HG03520 (cell line): ENCODE measurements at regions not wholly inside any gene's neighbourhood (a gene's known extent, or its start where the extent isn't known, plus 50 kb on each side); places are given as distances from the start of the nearest gene placed in this dataset.
"Not testable (repeated sequence)": the region's sequence is repeated elsewhere in the genome, so short reads cannot be mapped to it uniquely, and the experiment has no call there.

Experiments
- ATAC-seq: cut with Tn5 transposase; IDR thresholded peaks from one replicate; pipeline ENCODE4 v1.9.1; 2021; ENCODE audit warnings: mild to moderate bottlenecking, moderate library complexity; ENCODE audit not compliant: unreplicated experiment

- no peak for ATAC-seq
Observed at GRCh38 chr1:101124405-101124804, 98.8 kb upstream of the DPH5 start.

- not testable (repeated sequence) for ATAC-seq
Observed at GRCh38 chr1:101123904-101124303, 98.3 kb upstream of the DPH5 start.

GRCh38 chr1:101122452-101123166 lies 97.0 kb upstream of the DPH5 start:
- ATAC-seq, result peak; percentile 98

GRCh38 chr1:101121975-101122374 lies 96.4 kb upstream of the DPH5 start:
- ATAC-seq, result no peak

- ATAC-seq, result no peak
Observed at GRCh38 chr1:101121504-101121903, 95.9 kb upstream of the DPH5 start.

- ATAC-seq, result no peak
Observed at GRCh38 chr1:101120868-101121267, 95.3 kb upstream of the DPH5 start.

GRCh38 chr1:101119289-101119688 lies 93.7 kb upstream of the DPH5 start:
- ATAC-seq, result no peak

- no peak for ATAC-seq
Observed at GRCh38 chr1:101116006-101116405, 90.4 kb upstream of the DPH5 start.

GRCh38 chr1:101115112-101115511 lies 89.5 kb upstream of the DPH5 start:
- no peak for ATAC-seq

GRCh38 chr1:101114128-101114527 lies 88.5 kb upstream of the DPH5 start:
- ATAC-seq, result not testable (repeated sequence)

GRCh38 chr1:101112051-101112780 lies 86.6 kb upstream of the DPH5 start:
- ATAC-seq, result peak; percentile 99

- ATAC-seq, result no peak
Observed at GRCh38 chr1:101111461-101111860, 85.9 kb upstream of the DPH5 start.

- ATAC-seq, result no peak
Observed at GRCh38 chr1:101109791-101110190, 84.2 kb upstream of the DPH5 start.

- no peak for ATAC-seq
Observed at GRCh38 chr1:101108111-101108500, 82.5 kb upstream of the DPH5 start.

- ATAC-seq, result no peak
Observed at GRCh38 chr1:101107496-101108110, 82.0 kb upstream of the DPH5 start.

GRCh38 chr1:101105877-101106276 lies 80.3 kb upstream of the DPH5 start:
- ATAC-seq, result no peak

- ATAC-seq, result no peak
Observed at GRCh38 chr1:101102426-101103156, 77.0 kb upstream of the DPH5 start.

- ATAC-seq, result no peak
Observed at GRCh38 chr1:101101360-101101759, 75.8 kb upstream of the DPH5 start.

- ATAC-seq, result no peak
Observed at GRCh38 chr1:101100674-101101073, 75.1 kb upstream of the DPH5 start.

- ATAC-seq, result no peak
Observed at GRCh38 chr1:101098907-101099306, 73.3 kb upstream of the DPH5 start.

- ATAC-seq, result no peak
Observed at GRCh38 chr1:101098327-101098726, 72.7 kb upstream of the DPH5 start.
